Breast epithelium (tissue), 3 donors: ENCODE measurements at regions not wholly inside any gene's neighbourhood (a gene's known extent, or its start where the extent isn't known, plus 50 kb on each side); places are given as distances from the start of the nearest gene placed in this dataset.

ENCODE experiments used
- POLR2A ChIP-seq: fragments of 450-650 bp; IDR thresholded peaks from one replicate; pipeline ENCODE4 v1.6.1; 2016; ENCODE audit warnings: antibody characterized with exemption, mild to moderate bottlenecking, moderate library complexity
- POLR2AphosphoS5 ChIP-seq, 3 donors: sonication (generic); formaldehyde crosslinking; IDR thresholded peaks; one replicate each; pipeline ENCODE4 v1.6.1; 2017; ENCODE audit warnings: antibody characterized with exemption in 3 of 3
- TF ChIP-seq, protein P1 (sequence below), 3 donors: fragments of 450-650 bp; IDR thresholded peaks; one replicate each; pipeline ENCODE4 v1.5.1; 2016 to 2017; ENCODE audit warnings: antibody characterized with exemption in 3 of 3, mild to moderate bottlenecking in 3 of 3, moderate library complexity in 3 of 3

DNA sequence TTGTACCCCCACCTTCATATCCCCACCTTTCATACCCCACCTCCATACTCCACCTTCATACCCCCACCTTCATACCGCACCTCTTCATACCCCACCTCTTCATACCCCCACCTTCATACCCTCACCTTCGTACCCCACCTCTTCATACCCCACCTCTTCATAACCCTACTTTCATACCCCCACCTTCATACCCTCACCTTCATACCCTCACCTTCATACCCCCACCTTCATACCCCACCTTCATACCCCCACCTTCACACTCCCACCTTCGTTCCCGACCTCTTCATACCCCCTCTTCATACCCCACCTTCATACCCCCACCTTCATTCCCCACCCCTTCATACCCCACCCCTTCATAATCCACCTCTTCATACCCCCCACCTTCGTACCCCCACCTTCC lies 92.9 kb upstream of the NAA20 start:
- TF ChIP-seq, protein P1, sequence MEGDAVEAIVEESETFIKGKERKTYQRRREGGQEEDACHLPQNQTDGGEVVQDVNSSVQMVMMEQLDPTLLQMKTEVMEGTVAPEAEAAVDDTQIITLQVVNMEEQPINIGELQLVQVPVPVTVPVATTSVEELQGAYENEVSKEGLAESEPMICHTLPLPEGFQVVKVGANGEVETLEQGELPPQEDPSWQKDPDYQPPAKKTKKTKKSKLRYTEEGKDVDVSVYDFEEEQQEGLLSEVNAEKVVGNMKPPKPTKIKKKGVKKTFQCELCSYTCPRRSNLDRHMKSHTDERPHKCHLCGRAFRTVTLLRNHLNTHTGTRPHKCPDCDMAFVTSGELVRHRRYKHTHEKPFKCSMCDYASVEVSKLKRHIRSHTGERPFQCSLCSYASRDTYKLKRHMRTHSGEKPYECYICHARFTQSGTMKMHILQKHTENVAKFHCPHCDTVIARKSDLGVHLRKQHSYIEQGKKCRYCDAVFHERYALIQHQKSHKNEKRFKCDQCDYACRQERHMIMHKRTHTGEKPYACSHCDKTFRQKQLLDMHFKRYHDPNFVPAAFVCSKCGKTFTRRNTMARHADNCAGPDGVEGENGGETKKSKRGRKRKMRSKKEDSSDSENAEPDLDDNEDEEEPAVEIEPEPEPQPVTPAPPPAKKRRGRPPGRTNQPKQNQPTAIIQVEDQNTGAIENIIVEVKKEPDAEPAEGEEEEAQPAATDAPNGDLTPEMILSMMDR (IDR thresholded peaks at IDR 0.05), result no peak
- no peak for TF ChIP-seq POLR2AphosphoS5 (IDR thresholded peaks at IDR 0.05)
- TF ChIP-seq POLR2A, result no peak
